ENCODE measurements at regions not wholly inside any gene's neighbourhood (a gene's known extent, or its start where the extent isn't known, plus 50 kb on each side); places are given as distances from the start of the nearest gene placed in this dataset.

- Histone ChIP-seq H4K20me1 (ENCODE audit: insufficient read depth, poor library complexity, severe bottlenecking) (no peaks in the 10 kb centered on the region), H3K9me3 (ENCODE audit: low read depth) (no peaks in the 10 kb centered on the region), H3K27ac (no peak overlapping the region), H2AFZ (no peak overlapping the region), H3K4me1 (ENCODE audit: insufficient read depth) (no peaks in the 10 kb centered on the region), H3K9me2 (replicated peaks; ENCODE audit: insufficient read depth) (no peaks in the 10 kb centered on the region), H3K4me2 (no peak overlapping the region), H3K36me3 (replicated peaks; ENCODE audit: insufficient read depth, low read depth) (no peaks in the 10 kb centered on the region), H3K79me2 (no peaks in the 10 kb centered on the region), H3K27me3 (no peaks in the 10 kb centered on the region), H3K4me3 (no peak overlapping the region)
- no peak for TF ChIP-seq EZH2 (IDR thresholded peaks at IDR 0.05; ENCODE audit: borderline replicate concordance)
- TF ChIP-seq EZH2phosphoT487 (IDR thresholded peaks at IDR 0.05; ENCODE audit: low read depth, severe bottlenecking, unreplicated experiment), result no peak
- no peak for TF ChIP-seq CTCF (IDR thresholded peaks at IDR 0.05; ENCODE audit: poor library complexity)
- no peak for DNase-seq (ENCODE audit: low spot score)
- 60% methylated on average over 2 of the region's 2 CpGs for WGBS (ENCODE audit: low lambda C conversion rate, missing lambda C conversion rate)
Observed at GRCh38 chr2:65917986-65918385, 485.6 kb upstream of the SPRED2 start.

- Histone ChIP-seq H3K4me3 (no peak overlapping the region), H3K9me2 (replicated peaks; ENCODE audit: insufficient read depth) (no peaks in the 10 kb centered on the region)
- 94% methylated on average over 2 of the region's 2 CpGs for WGBS (ENCODE audit: low lambda C conversion rate, missing lambda C conversion rate)
Observed at GRCh38 chr2:65916785-65917295, 484.4 kb upstream of the SPRED2 start.

GRCh38 chr2:65916177-65916576, 483.8 kb upstream of the SPRED2 start:
- Histone ChIP-seq H3K9me3 (ENCODE audit: low read depth) (no peaks in the 10 kb centered on the region), H3K27me3 (no peaks in the 10 kb centered on the region), H3K9me2 (replicated peaks; ENCODE audit: insufficient read depth) (no peaks in the 10 kb centered on the region), H4K20me1 (ENCODE audit: insufficient read depth, poor library complexity, severe bottlenecking) (no peaks in the 10 kb centered on the region), H3K4me1 (ENCODE audit: insufficient read depth) (no peaks in the 10 kb centered on the region), H3K36me3 (replicated peaks; ENCODE audit: insufficient read depth, low read depth) (no peaks in the 10 kb centered on the region), H3K4me3 (no peak overlapping the region), H3K79me2 (no peaks in the 10 kb centered on the region), H3K4me2 (no peak overlapping the region), H2AFZ (no peak overlapping the region), H3K27ac (no peak overlapping the region)
- DNase-seq (ENCODE audit: low spot score), result no peak
- no peak for TF ChIP-seq EZH2phosphoT487 (IDR thresholded peaks at IDR 0.05; ENCODE audit: low read depth, severe bottlenecking, unreplicated experiment)
- TF ChIP-seq EZH2 (IDR thresholded peaks at IDR 0.05; ENCODE audit: borderline replicate concordance), result no peak
- TF ChIP-seq CTCF (IDR thresholded peaks at IDR 0.05; ENCODE audit: poor library complexity), result no peak

More at GRCh38 chr2:65916785-65917295, 484.4 kb upstream of the SPRED2 start:
- Histone ChIP-seq H3K9me3 (ENCODE audit: low read depth) (no peaks in the 10 kb centered on the region), H3K79me2 (no peaks in the 10 kb centered on the region), H2AFZ (no peak overlapping the region), H3K27me3 (no peaks in the 10 kb centered on the region), H4K20me1 (ENCODE audit: insufficient read depth, poor library complexity, severe bottlenecking) (no peaks in the 10 kb centered on the region), H3K36me3 (replicated peaks; ENCODE audit: insufficient read depth, low read depth) (no peaks in the 10 kb centered on the region), H3K4me1 (ENCODE audit: insufficient read depth) (no peaks in the 10 kb centered on the region), H3K4me2 (no peak overlapping the region), H3K27ac (no peak overlapping the region)
- TF ChIP-seq EZH2phosphoT487 (IDR thresholded peaks at IDR 0.05; ENCODE audit: low read depth, severe bottlenecking, unreplicated experiment) (no peak), EZH2 (IDR thresholded peaks at IDR 0.05; ENCODE audit: borderline replicate concordance) (no peak), CTCF (IDR thresholded peaks at IDR 0.05; ENCODE audit: poor library complexity) (no peak)
- no peak for DNase-seq (ENCODE audit: low spot score)

- Histone ChIP-seq H3K79me2 (no peaks in the 10 kb centered on the region), H3K27ac (no peak overlapping the region), H3K4me3 (no peak overlapping the region), H3K36me3 (replicated peaks; ENCODE audit: insufficient read depth, low read depth) (no peaks in the 10 kb centered on the region), H3K27me3 (no peaks in the 10 kb centered on the region), H2AFZ (no peak overlapping the region), H3K4me1 (ENCODE audit: insufficient read depth) (no peaks in the 10 kb centered on the region), H3K9me3 (ENCODE audit: low read depth) (no peaks in the 10 kb centered on the region), H3K9me2 (replicated peaks; ENCODE audit: insufficient read depth) (no peaks in the 10 kb centered on the region), H4K20me1 (ENCODE audit: insufficient read depth, poor library complexity, severe bottlenecking) (no peaks in the 10 kb centered on the region), H3K4me2 (no peak overlapping the region)
- WGBS (ENCODE audit: low lambda C conversion rate, missing lambda C conversion rate), result 89% methylated on average over 3 of the region's 3 CpGs
- TF ChIP-seq EZH2 (IDR thresholded peaks at IDR 0.05; ENCODE audit: borderline replicate concordance) (no peak), EZH2phosphoT487 (IDR thresholded peaks at IDR 0.05; ENCODE audit: low read depth, severe bottlenecking, unreplicated experiment) (no peak)
- no peak for DNase-seq (ENCODE audit: low spot score)
Observed at GRCh38 chr2:65915273-65915672, 482.9 kb upstream of the SPRED2 start.
